ENCODE measurements at regions not wholly inside any gene's neighbourhood (a gene's known extent, or its start where the extent isn't known, plus 50 kb on each side); places are given as distances from the start of the nearest gene placed in this dataset.

DNA sequence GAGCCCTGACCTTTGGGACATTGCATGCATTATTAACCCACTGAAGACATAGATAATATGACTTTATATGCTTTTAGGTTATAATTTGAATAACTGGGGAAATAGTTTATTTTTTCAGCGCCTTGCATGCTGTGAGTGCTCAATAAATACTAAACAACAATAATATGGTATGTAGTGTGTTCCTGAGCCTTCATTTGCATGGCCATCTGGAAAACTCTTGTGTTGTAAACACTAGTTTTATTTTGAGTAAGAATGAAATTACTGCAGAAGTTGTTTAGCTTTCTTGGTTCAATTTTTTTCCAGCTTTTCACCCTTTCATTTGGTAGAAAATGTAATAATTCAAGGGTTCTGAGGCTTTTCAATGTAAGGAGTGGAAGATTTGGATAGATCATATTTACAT, 189.3 kb upstream of the GALNT5 start:
- no peak overlapping the region for H3K4me3 Mint-ChIP-seq
- DNase-seq (ENCODE audit: low spot score in 2 of 2) (no peak), ATAC-seq (replicated peaks; ENCODE audit: extremely low read depth, poor library complexity, severe bottlenecking) (no peak)
- no peak overlapping the region for H3K27ac Mint-ChIP-seq (ENCODE audit: low read depth)
- peaks cover 9% of the 10 kb centered on the region for H3K9me3 Mint-ChIP-seq
- H3K36me3 Mint-ChIP-seq (ENCODE audit: insufficient read depth): peaks cover 1% of the 10 kb centered on the region
- peaks cover 19% of the 10 kb centered on the region for H3K27me3 Mint-ChIP-seq
- H3K4me1 Mint-ChIP-seq: no peaks in the 10 kb centered on the region

DNA sequence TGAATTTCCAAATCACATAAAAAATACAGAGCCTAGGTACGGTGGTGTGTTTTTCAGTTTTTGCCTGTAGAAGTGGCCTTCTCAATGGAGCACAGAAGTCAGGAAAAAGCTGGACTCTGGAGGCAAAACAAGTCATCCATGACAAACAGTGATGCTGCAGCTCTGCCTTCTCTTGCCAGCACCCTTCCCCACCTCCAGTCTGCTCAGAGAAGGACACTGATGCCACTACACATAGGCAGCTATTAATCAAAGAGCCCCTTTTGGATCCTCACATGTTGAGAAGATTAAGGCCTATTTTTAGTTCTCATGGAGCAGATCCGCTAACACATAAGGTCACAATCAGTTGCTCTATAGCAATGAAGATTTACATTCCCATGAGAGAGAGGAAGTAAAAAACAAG, 181.6 kb upstream of the GALNT5 start:
- DNase-seq (ENCODE audit: low spot score in 2 of 2) (no peak), ATAC-seq (replicated peaks; ENCODE audit: extremely low read depth, poor library complexity, severe bottlenecking) (no peak)
- no peak overlapping the region for H3K4me3 Mint-ChIP-seq
- H3K27ac Mint-ChIP-seq (ENCODE audit: low read depth): no peak overlapping the region
- H3K4me1 Mint-ChIP-seq: no peaks in the 10 kb centered on the region
- no peaks in the 10 kb centered on the region for H3K36me3 Mint-ChIP-seq (ENCODE audit: insufficient read depth)
- peaks cover under 1% of the 10 kb centered on the region for H3K27me3 Mint-ChIP-seq
- no peaks in the 10 kb centered on the region for H3K9me3 Mint-ChIP-seq

DNA sequence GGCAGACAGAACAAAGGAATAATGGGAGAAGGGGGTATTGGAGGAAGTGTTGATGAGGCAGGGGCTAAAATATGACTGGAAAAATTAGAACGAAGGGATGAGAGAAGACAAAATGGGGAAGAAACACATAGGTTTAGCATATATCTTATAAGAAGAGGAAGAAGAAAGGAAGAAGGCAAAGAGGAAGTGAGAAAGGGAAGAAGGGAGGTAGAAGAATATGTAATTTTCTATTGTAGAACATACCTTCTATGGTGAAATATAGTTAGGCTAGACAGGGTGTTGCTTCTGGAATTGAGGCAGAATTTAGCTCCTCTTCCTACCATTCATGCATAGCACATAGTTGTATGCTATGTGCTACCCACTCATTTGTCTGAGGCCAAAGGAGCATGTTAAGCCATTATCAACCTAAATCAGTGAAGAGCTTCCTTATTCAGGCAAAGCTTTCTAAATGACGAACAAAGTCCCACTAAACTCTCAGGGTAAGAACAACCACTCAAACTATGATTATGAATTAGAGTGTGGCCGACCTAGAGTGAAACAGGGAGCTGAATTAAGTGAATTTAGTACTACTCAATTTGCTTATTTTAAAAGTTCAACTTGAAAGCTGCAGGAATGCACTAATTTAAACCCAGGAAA, 180.9 kb upstream of the GALNT5 start:
- DNase-seq (ENCODE audit: low spot score in 2 of 2) (no peak), ATAC-seq (replicated peaks; ENCODE audit: extremely low read depth, poor library complexity, severe bottlenecking) (no peak)
- H3K27me3 Mint-ChIP-seq: no peaks in the 10 kb centered on the region

DNA sequence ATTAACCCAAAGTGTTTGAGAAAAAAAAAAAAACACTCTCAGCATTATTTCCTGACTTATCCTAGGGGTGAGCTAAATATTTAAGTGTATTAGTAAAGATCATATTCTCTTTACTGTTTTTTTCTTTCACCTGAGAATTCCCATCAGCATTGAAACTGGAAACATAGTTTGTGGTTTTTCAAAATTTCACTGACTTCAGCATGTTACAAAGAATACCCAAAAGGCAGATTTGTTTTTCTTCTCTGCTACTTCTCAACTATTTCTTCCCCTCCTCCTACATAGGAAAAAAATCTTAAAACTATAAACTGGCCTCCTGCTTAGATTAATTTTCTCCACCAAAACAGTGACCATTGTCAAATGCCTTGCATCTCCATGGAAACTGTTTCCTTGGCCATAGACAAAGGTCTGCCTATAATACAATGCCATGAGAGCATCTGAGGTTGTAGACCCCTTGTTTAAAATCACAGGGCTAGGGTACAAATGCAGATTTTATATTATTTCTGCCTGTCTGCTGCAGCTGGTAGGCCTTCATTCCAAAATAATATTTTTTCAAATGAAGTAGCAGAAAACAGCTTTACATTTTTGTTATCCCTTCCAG, 179.7 kb upstream of the GALNT5 start:
- Mint-ChIP-seq H3K9me3 (no peaks in the 10 kb centered on the region), H3K4me1 (no peaks in the 10 kb centered on the region), H3K36me3 (ENCODE audit: insufficient read depth) (no peaks in the 10 kb centered on the region), H3K4me3 (no peak overlapping the region), H3K27ac (ENCODE audit: low read depth) (no peak overlapping the region), H3K27me3 (no peaks in the 10 kb centered on the region)
- DNase-seq (ENCODE audit: low spot score in 2 of 2): no peak
- no peak for ATAC-seq (replicated peaks; ENCODE audit: extremely low read depth, poor library complexity, severe bottlenecking)

More for the DNA sequence above, 180.9 kb upstream of the GALNT5 start:
- no peaks in the 10 kb centered on the region for H3K9me3 Mint-ChIP-seq
- H3K27ac Mint-ChIP-seq (ENCODE audit: low read depth): no peak overlapping the region
- no peaks in the 10 kb centered on the region for H3K4me1 Mint-ChIP-seq
- H3K4me3 Mint-ChIP-seq: no peak overlapping the region
- no peaks in the 10 kb centered on the region for H3K36me3 Mint-ChIP-seq (ENCODE audit: insufficient read depth)

DNA sequence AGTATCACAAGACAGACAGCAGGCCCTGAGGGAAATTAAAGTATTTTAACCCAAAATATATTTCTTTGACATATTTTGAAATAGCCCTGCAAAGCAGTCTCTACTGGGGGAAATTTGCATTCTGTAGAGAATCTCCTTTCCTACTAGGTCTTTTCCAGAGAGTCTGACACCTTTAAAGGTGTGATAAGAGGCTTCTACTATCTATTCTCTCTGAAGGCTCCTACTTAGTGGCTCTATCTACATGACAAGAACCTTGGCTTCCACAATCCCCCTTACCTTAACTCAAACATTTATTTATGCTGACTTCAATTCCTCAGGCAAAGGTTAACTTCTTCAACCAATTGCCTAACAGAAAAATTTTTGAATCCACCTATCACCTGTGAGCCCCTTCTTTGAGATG, 174.6 kb upstream of the GALNT5 start:
- no peaks in the 10 kb centered on the region for H3K36me3 Mint-ChIP-seq (ENCODE audit: insufficient read depth)
- no peak for ATAC-seq (replicated peaks; ENCODE audit: extremely low read depth, poor library complexity, severe bottlenecking)

DNA sequence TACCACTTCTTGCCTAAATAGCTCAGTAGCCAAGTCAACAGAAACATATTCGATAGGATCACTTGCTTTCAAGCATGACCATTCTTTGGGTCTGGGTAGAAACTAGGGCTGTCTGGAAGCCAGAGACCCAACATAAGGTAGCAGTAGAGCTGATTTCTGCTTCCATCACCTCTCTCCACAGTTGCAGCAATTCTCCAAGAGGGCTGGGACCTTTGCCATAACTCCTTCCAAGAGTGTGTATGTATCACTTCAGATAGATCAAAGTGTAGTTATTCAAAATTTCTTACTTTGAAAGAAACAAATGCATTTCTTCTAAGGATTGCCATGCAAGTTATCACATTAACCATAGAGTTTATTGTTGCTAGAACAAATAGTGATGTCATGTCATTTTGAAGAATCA, 172.0 kb upstream of the GALNT5 start:
- Mint-ChIP-seq H3K36me3 (ENCODE audit: insufficient read depth) (no peaks in the 10 kb centered on the region), H3K9me3 (no peaks in the 10 kb centered on the region), H3K4me1 (no peaks in the 10 kb centered on the region), H3K27me3 (no peaks in the 10 kb centered on the region), H3K4me3 (no peak overlapping the region), H3K27ac (ENCODE audit: low read depth) (no peak overlapping the region)
- no peak for DNase-seq (ENCODE audit: low spot score in 2 of 2)
- ATAC-seq (replicated peaks; ENCODE audit: extremely low read depth, poor library complexity, severe bottlenecking): no peak

More for the DNA sequence above, 174.6 kb upstream of the GALNT5 start:
- Mint-ChIP-seq H3K4me3 (no peak overlapping the region), H3K27ac (ENCODE audit: low read depth) (no peak overlapping the region), H3K4me1 (no peaks in the 10 kb centered on the region), H3K9me3 (no peaks in the 10 kb centered on the region), H3K27me3 (no peaks in the 10 kb centered on the region)
- no peak for DNase-seq (ENCODE audit: low spot score in 2 of 2)

DNA sequence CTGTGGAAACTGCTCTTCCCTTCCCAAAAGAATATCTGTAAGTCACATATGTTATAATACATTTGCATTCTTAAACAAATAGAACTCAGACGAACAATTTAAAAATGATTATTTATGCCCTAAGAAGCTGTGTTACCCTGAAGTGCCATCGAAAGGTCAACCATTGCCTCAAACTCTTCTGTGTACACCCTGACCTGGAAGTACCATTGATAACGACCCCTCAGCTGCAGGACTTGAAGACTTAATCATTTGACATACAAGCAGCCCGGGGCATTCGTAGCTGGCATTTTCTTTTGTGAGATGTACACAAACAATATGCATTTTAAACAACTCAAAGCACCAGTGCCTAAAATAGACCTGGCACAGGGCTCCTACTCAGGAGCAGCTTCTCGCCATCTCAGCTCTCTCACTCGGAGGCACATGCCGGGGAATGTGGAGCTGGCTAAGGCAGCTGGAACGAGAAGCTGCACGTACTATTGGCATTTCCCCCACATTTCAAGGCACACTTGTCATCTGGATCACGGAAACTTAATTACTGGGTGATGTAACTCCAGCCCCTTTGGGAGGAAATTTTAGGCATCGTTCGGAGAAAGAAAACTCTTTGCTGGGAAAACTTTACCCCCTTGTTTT, 170.0 kb upstream of the GALNT5 start:
- DNase-seq (ENCODE audit: low spot score in 2 of 2): no peak
- no peaks in the 10 kb centered on the region for H3K36me3 Mint-ChIP-seq (ENCODE audit: insufficient read depth)
- H3K27me3 Mint-ChIP-seq: no peaks in the 10 kb centered on the region

DNA sequence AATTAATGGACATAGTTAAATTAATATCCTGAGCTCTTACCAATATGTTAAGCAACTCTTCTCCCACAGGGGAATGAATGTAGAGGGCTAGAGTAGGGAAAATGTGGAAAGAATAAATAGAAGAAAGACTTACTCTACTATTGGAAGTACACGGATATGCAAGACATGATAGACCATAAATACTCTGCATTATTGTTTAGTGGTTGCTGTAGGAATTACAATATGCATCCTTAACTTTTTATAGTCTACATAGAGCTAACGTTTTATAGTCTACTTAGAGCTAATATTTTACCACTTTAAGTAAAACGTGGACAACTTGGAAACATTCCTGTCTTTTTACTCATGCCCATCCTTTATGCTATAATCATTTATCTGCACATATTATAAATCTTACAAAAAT, 163.8 kb upstream of the GALNT5 start:
- no peaks in the 10 kb centered on the region for H3K4me1 Mint-ChIP-seq
- no peaks in the 10 kb centered on the region for H3K36me3 Mint-ChIP-seq (ENCODE audit: insufficient read depth)
- H3K9me3 Mint-ChIP-seq: peaks cover 5% of the 10 kb centered on the region
- DNase-seq (ENCODE audit: low spot score in 2 of 2) (no peak), ATAC-seq (replicated peaks; ENCODE audit: extremely low read depth, poor library complexity, severe bottlenecking) (no peak)
- no peak overlapping the region for H3K27ac Mint-ChIP-seq (ENCODE audit: low read depth)
- no peak overlapping the region for H3K4me3 Mint-ChIP-seq
- no peaks in the 10 kb centered on the region for H3K27me3 Mint-ChIP-seq

More for the DNA sequence above, 170.0 kb upstream of the GALNT5 start:
- Mint-ChIP-seq H3K4me3 (no peak overlapping the region), H3K27ac (ENCODE audit: low read depth) (no peak overlapping the region), H3K4me1 (no peaks in the 10 kb centered on the region), H3K9me3 (no peaks in the 10 kb centered on the region)
- ATAC-seq (replicated peaks; ENCODE audit: extremely low read depth, poor library complexity, severe bottlenecking): no peak

DNA sequence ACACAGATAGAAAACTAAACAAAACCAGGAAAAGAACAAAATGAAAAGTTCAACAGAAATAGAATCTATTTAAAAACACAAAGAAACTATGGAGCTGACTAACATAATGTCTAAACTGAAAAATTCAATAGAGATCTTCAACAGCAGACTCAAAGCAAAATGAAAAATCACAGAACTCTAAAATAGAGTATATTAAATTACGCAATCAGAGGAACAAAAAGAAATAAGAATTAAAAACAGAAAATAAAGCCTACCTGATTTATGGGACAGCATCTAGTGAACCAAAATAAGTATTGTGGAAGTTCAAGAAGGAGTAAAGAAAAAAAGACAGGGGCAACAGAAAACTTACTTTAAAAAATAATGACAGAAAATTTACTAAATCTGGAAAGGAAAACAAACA, 152.1 kb upstream of the GALNT5 start:
- Mint-ChIP-seq H3K27ac (ENCODE audit: low read depth) (no peak overlapping the region), H3K4me1 (no peaks in the 10 kb centered on the region), H3K4me3 (no peak overlapping the region), H3K27me3 (peaks cover 33% of the 10 kb centered on the region), H3K36me3 (ENCODE audit: insufficient read depth) (peaks cover 2% of the 10 kb centered on the region), H3K9me3 (peaks cover 26% of the 10 kb centered on the region)
- DNase-seq (ENCODE audit: low spot score in 2 of 2): no peak
- ATAC-seq (replicated peaks; ENCODE audit: extremely low read depth, poor library complexity, severe bottlenecking): no peak

DNA sequence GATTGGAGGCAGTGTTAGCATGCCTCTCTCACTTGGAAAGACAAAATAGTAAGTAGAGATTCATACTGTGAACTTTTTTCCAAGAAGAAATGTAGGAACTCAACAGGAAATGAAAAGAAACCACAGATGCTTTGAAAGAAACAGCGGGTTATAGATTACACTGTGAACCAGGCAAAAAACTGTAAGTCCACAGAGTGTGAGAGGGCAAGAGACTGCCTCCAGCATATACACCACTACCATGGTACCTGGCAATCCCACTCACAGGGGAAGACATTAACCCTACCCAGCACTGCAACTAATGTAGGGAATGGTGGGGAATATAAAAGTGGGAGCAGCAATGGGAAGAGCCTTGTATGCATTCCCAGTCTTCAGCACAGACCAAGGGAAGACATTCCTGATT, 150.6 kb upstream of the GALNT5 start:
- Mint-ChIP-seq H3K9me3 (peaks cover 37% of the 10 kb centered on the region), H3K4me3 (no peak overlapping the region), H3K27me3 (peaks cover 28% of the 10 kb centered on the region), H3K27ac (ENCODE audit: low read depth) (no peak overlapping the region), H3K4me1 (no peaks in the 10 kb centered on the region), H3K36me3 (ENCODE audit: insufficient read depth) (peaks cover 5% of the 10 kb centered on the region)
- ATAC-seq (replicated peaks; ENCODE audit: extremely low read depth, poor library complexity, severe bottlenecking) (no peak), DNase-seq (ENCODE audit: low spot score in 2 of 2) (no peak)

DNA sequence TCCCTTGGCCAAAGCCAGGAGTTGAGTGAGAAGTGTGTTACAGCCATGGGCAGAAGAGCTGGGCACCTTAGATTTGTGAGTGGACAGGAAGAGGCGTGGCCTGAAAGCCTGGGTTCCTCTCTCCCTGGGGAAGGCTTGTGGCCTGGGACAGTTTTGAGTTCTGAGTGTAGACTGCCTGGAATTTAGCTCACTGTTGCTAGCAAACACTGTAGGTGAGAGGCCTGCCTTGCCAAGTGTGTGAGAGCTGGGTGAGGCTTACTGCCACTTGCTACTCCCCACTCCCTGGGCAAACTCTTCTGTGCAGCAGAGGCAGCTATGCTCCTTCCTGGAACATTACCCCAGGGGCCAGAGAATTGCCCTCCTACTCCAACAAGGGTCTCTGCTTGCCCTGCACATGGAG, 150.0 kb upstream of the GALNT5 start:
- peaks cover 37% of the 10 kb centered on the region for H3K9me3 Mint-ChIP-seq
- H3K27ac Mint-ChIP-seq (ENCODE audit: low read depth): no peak overlapping the region
- H3K36me3 Mint-ChIP-seq (ENCODE audit: insufficient read depth): peaks cover 5% of the 10 kb centered on the region
- ATAC-seq (replicated peaks; ENCODE audit: extremely low read depth, poor library complexity, severe bottlenecking) (no peak), DNase-seq (ENCODE audit: low spot score in 2 of 2) (no peak)
- no peak overlapping the region for H3K4me3 Mint-ChIP-seq
- no peaks in the 10 kb centered on the region for H3K4me1 Mint-ChIP-seq
- H3K27me3 Mint-ChIP-seq: peaks cover 24% of the 10 kb centered on the region

DNA sequence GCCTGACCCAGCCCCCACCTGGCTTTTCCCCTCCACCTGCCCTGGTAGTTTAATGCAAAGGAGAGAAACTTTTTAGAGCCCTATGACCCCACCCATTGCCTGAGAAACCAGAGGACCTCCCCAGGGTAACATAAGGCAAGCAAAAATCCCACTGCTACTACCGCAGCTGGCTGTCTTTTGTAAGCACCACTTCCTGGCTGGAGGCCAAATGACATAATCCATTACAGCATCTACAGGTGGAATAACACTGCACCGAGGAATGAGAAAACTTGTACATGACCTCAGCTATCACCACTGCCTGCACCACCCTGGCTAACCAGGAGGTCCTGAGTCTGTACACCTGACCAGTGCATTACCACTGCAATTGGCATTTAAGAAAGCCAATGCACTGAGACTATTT, 149.6 kb upstream of the GALNT5 start:
- no peaks in the 10 kb centered on the region for H3K4me1 Mint-ChIP-seq
- H3K4me3 Mint-ChIP-seq: no peak overlapping the region
- H3K9me3 Mint-ChIP-seq: peaks cover 37% of the 10 kb centered on the region
- peaks cover 5% of the 10 kb centered on the region for H3K36me3 Mint-ChIP-seq (ENCODE audit: insufficient read depth)
- peaks cover 24% of the 10 kb centered on the region for H3K27me3 Mint-ChIP-seq
- no peak overlapping the region for H3K27ac Mint-ChIP-seq (ENCODE audit: low read depth)
- no peak for ATAC-seq (replicated peaks; ENCODE audit: extremely low read depth, poor library complexity, severe bottlenecking)
- no peak for DNase-seq (ENCODE audit: low spot score in 2 of 2)

DNA sequence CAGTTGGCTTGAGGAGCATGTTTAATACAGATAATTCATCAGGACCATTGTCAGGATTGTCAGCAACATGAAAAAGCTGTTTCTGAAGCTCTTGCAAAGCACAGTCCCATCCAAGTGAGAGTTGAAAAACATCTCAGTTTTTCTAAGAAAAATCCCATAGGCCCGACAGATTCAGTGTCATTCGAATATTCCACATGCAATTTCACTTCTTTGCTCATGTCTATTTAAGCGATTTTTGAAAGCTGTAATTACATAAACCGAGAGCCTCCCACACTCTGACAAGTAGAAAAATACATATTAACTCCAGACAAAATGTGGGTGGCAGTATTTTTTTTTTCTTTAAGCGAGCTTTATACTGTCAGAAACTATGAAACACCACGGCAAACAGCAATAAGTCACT, 134.7 kb upstream of the GALNT5 start:
- H3K9me3 Mint-ChIP-seq: peaks cover 5% of the 10 kb centered on the region
- no peak for DNase-seq (ENCODE audit: low spot score in 2 of 2)
- H3K27me3 Mint-ChIP-seq: no peaks in the 10 kb centered on the region
- no peaks in the 10 kb centered on the region for H3K36me3 Mint-ChIP-seq (ENCODE audit: insufficient read depth)
- no peak overlapping the region for H3K27ac Mint-ChIP-seq (ENCODE audit: low read depth)
- ATAC-seq (replicated peaks; ENCODE audit: extremely low read depth, poor library complexity, severe bottlenecking): no peak
- no peaks in the 10 kb centered on the region for H3K4me1 Mint-ChIP-seq
- no peak overlapping the region for H3K4me3 Mint-ChIP-seq
